Uterus (tissue), 3 donors: ENCODE measurements at regions not wholly inside any gene's neighbourhood (a gene's known extent, or its start where the extent isn't known, plus 50 kb on each side); places are given as distances from the start of the nearest gene placed in this dataset.
"Not testable (repeated sequence)": the region's sequence is repeated elsewhere in the genome, so short reads cannot be mapped to it uniquely, and the experiment has no call there.

ENCODE experiments used
- DNase-seq, 2 donors: peaks; one replicate each; pipeline ENCODE4 v3.0.0-alpha.2; 2019 to 2020
- H3K27ac ChIP-seq, 2 donors: fragments of 200-600 bp; sonication (generic); 1 replicate in 1 of 2; 2 replicates in 1 of 2; pipeline ENCODE4 v1.5.1; 2016 to 2018
- H3K27me3 ChIP-seq, 2 donors: fragments of 200-600 bp; sonication (generic); one replicate each; pipeline ENCODE4 v1.5.1; 2018 to 2019; ENCODE audit warnings: control low read depth in 1 of 2
- H3K36me3 ChIP-seq, 2 donors: fragments of 200-600 bp; sonication (generic); one replicate each; pipeline ENCODE4 v1.5.1; 2019; ENCODE audit warnings: control low read depth in 1 of 2
- H3K4me1 ChIP-seq, 2 donors: fragments of 200-600 bp; sonication (generic); one replicate each; pipeline ENCODE4 v1.5.1; 2018 to 2019; ENCODE audit warnings: control low read depth in 1 of 2
- H3K4me3 ChIP-seq, 2 donors: fragments of 200-600 bp; sonication (generic); 1 replicate in 1 of 2; 2 replicates in 1 of 2; pipeline ENCODE4 v1.5.1; 2018 to 2019; ENCODE audit warnings: mild to moderate bottlenecking in 1 of 2
- H3K9me3 ChIP-seq, 2 donors: fragments of 200-600 bp; sonication (generic); one replicate each; pipeline ENCODE4 v1.5.1; 2019; ENCODE audit warnings: control low read depth in 1 of 2
- POLR2A ChIP-seq, 2 donors: fragments of 450-650 bp; IDR thresholded peaks; one replicate each; pipeline ENCODE4 v1.6.1; 2016; ENCODE audit warnings: antibody characterized with exemption in 2 of 2, mild to moderate bottlenecking in 1 of 2, moderate library complexity in 1 of 2
- intact Hi-C: fragments of 100-400 bp; cut with DNase I; formaldehyde crosslinking; loops from one replicate; pipeline ENCODE4 v1.15.1; 2023; ENCODE audit warnings: low total_unique reads
- TF ChIP-seq, protein P1 (sequence below), 4 experiments: fragments of 200-600 bp in 2 of 4; fragments of 450-650 bp in 2 of 4; sonication (generic) in 2 of 4; IDR thresholded peaks; one replicate each; pipeline ENCODE4 v1.5.1; 2016 to 2019; ENCODE audit warnings: antibody characterized with exemption in 4 of 4, mild to moderate bottlenecking in 2 of 4, moderate library complexity in 1 of 4
- donor health status: DM: yes; HTN: yes; CAD: no.

DNA sequence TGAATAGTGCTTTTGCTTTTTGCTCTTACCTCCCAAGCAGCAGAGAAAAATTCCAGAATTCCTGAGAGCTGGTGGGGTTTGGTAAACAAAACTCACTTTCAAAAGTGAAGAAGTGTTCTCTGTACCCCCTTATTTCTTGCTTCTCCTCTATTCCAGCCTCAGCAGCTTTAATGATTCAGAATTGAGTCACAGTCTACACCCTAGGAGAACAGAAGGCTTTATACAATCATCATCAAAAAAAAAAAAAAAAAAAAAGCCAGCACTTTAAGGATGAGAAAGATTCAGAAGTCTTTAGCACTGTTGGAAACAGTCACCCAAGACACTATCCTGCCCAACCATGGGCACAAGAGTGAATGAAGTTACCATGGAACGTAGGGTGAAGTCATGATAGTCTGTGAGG, 1583.1 kb upstream of the PCDH10 start:
- Histone ChIP-seq H3K9me3 (no peaks in the 10 kb centered on the region), H3K36me3 (no peaks in the 10 kb centered on the region), H3K4me3 (no peak overlapping the region), H3K27ac (no peak overlapping the region), H3K4me1 (no peaks in the 10 kb centered on the region), H3K27me3 (no peaks in the 10 kb centered on the region)
- no peak for DNase-seq
- intact Hi-C loops = no loop called here
- TF ChIP-seq, protein P1, sequence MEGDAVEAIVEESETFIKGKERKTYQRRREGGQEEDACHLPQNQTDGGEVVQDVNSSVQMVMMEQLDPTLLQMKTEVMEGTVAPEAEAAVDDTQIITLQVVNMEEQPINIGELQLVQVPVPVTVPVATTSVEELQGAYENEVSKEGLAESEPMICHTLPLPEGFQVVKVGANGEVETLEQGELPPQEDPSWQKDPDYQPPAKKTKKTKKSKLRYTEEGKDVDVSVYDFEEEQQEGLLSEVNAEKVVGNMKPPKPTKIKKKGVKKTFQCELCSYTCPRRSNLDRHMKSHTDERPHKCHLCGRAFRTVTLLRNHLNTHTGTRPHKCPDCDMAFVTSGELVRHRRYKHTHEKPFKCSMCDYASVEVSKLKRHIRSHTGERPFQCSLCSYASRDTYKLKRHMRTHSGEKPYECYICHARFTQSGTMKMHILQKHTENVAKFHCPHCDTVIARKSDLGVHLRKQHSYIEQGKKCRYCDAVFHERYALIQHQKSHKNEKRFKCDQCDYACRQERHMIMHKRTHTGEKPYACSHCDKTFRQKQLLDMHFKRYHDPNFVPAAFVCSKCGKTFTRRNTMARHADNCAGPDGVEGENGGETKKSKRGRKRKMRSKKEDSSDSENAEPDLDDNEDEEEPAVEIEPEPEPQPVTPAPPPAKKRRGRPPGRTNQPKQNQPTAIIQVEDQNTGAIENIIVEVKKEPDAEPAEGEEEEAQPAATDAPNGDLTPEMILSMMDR (IDR thresholded peaks at IDR 0.05) = no peak
- no peak for TF ChIP-seq POLR2A (IDR thresholded peaks at IDR 0.05)

DNA sequence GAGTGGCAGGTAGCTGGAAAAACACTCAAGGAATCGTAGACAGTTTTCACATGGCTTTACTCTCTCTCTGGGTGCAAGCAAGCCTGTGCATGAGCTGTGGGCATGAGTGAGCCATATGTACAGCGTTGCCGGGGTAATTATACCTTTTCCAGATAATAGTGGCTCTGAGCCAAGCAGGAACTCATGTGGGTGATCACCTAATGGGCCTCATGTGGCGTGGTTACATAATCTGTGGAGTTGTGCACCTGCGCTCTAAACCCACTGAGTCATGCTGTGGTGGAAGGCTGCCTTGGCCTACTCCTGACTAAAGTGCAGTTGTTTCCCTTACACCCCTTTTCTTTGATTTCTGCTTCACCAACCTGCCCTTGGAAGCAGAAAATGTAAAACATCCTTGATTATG, 1564.5 kb upstream of the PCDH10 start:
- DNase-seq = no peak
- H3K27ac ChIP-seq = no peak overlapping the region
- H3K36me3 ChIP-seq = no peaks in the 10 kb centered on the region
- H3K4me1 ChIP-seq = no peaks in the 10 kb centered on the region
- H3K27me3 ChIP-seq = no peaks in the 10 kb centered on the region
- no peaks in the 10 kb centered on the region for H3K9me3 ChIP-seq
- no peak for TF ChIP-seq POLR2A (IDR thresholded peaks at IDR 0.05)
- TF ChIP-seq, protein P1 (IDR thresholded peaks at IDR 0.05) = no peak
- H3K4me3 ChIP-seq = no peak overlapping the region
- intact Hi-C loops = no loop called here

GRCh38 chr4:131595140-131595539, 1554.0 kb upstream of the PCDH10 start:
- no peaks in the 10 kb centered on the region for H3K27me3 ChIP-seq

DNA sequence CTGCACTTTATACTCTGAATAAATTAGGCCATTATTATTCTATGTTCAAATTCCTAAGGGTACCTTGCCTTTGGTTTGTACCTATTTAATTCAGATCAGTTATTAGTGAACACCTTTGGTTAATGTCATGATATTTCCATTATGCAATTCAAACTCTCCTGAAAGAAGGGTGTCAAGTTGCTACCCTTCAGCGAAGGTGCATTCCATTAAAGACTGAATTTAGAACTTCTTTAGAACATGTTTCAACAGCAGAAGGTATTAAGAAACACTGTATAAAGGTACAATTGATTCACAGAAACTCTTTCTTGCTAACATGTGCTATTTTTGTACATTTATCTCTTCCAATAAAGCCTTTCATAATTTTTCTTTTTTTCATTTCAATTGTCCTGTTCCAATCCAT, 1545.4 kb upstream of the PCDH10 start:
- H3K4me3 ChIP-seq = no peak overlapping the region
- H3K27me3 ChIP-seq = no peaks in the 10 kb centered on the region
- H3K9me3 ChIP-seq = no peaks in the 10 kb centered on the region
- no peak for DNase-seq
- TF ChIP-seq, protein P1 (IDR thresholded peaks at IDR 0.05) = no peak
- no peak for TF ChIP-seq POLR2A (IDR thresholded peaks at IDR 0.05)
- H3K27ac ChIP-seq = no peak overlapping the region
- H3K4me1 ChIP-seq = no peaks in the 10 kb centered on the region
- intact Hi-C loops = no loop called here
- H3K36me3 ChIP-seq = no peaks in the 10 kb centered on the region

More at GRCh38 chr4:131595140-131595539, 1554.0 kb upstream of the PCDH10 start:
- Histone ChIP-seq H3K36me3 (no peaks in the 10 kb centered on the region), H3K9me3 (no peaks in the 10 kb centered on the region), H3K4me1 (no peaks in the 10 kb centered on the region), H3K4me3 (no peak overlapping the region), H3K27ac (no peak overlapping the region)
- TF ChIP-seq, protein P1 (IDR thresholded peaks at IDR 0.05) = no peak
- TF ChIP-seq POLR2A (IDR thresholded peaks at IDR 0.05) = no peak
- no peak for DNase-seq
- intact Hi-C loops = no loop called here

GRCh38 chr4:131609039-131609438, 1540.1 kb upstream of the PCDH10 start:
- Histone ChIP-seq H3K9me3 (no peaks in the 10 kb centered on the region), H3K4me3 (no peak overlapping the region), H3K4me1 (no peaks in the 10 kb centered on the region), H3K27me3 (no peaks in the 10 kb centered on the region), H3K27ac (no peak overlapping the region), H3K36me3 (no peaks in the 10 kb centered on the region)
- no peak for DNase-seq
- intact Hi-C loops = no loop called here
- TF ChIP-seq, protein P1 (IDR thresholded peaks at IDR 0.05) = no peak
- no peak for TF ChIP-seq POLR2A (IDR thresholded peaks at IDR 0.05)

DNA sequence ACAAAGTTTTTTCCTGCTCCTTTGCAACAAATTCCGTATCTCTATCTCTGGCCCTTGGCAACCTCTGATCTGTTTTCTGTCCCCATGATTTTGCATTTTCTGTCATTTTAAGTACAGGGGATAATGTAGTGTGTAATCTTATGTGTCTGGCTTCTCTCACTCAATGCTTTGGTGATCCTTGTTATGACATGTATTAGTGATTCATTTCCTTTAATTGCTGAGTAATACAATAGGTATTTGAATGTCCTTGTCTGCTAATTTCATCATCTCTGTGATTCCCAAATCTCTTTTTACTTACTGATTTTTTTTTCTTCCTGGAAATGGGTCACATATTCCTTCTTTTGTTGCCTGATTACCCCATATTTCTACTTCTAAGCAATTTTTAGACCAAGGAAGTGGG, 1538.6 kb upstream of the PCDH10 start:
- intact Hi-C loops, H3K27me3 ChIP-seq, H3K27ac ChIP-seq, DNase-seq, H3K4me3 ChIP-seq, H3K4me1 ChIP-seq, H3K9me3 ChIP-seq, H3K36me3 ChIP-seq: not testable (repeated sequence)
